Left colon (tissue), 2 donors: ENCODE measurements at regions not wholly inside any gene's neighbourhood (a gene's known extent, or its start where the extent isn't known, plus 50 kb on each side); places are given as distances from the start of the nearest gene placed in this dataset.
"Not testable (repeated sequence)": the region's sequence is repeated elsewhere in the genome, so short reads cannot be mapped to it uniquely, and the experiment has no call there.

ENCODE experiments used
- ATAC-seq: fragments of 200-7000 bp; cut with Tn5 transposase; one replicate; pipeline ENCODE4 v1.9.1; 2020; ENCODE audit warnings: mild to moderate bottlenecking, moderate library complexity
- DNase-seq, 2 donors: peaks; one replicate each; pipeline ENCODE4 v3.0.0-alpha.2; 2020
- intact Hi-C, 2 donors: fragments of 100-400 bp; cut with DNase I in 1 of 2; cut with micrococcal nuclease in 1 of 2; formaldehyde crosslinking; loops; one replicate each; pipeline versions ENCODE4 v1.11.2 to v1.14.0; 2022; cut with DNase I, micrococcal nuclease
- donor health status: DM: no; HTN: no; CAD: no.
- donor health status: DM: yes; HTN: yes; CAD: no.

- DNase-seq, result no peak
- intact Hi-C loops, result no loop called here
- ATAC-seq, result no peak
Measured at GRCh38 chr10:18860631-18861240, 187.9 kb upstream of the MALRD1 start.

GRCh38 chr10:18861382-18861781 lies 187.2 kb upstream of the MALRD1 start:
- no peak for DNase-seq
- intact Hi-C loops, result no loop called here
- ATAC-seq, result no peak

- DNase-seq (no peak), ATAC-seq (no peak)
- intact Hi-C loops, result no loop called here
Measured at GRCh38 chr10:18866852-18867251, 181.7 kb upstream of the MALRD1 start.

- no peak for ATAC-seq
- intact Hi-C loops, result no loop called here
- DNase-seq, result no peak
Measured at GRCh38 chr10:18868919-18869318, 179.7 kb upstream of the MALRD1 start.

GRCh38 chr10:18875477-18875876 lies 173.1 kb upstream of the MALRD1 start:
- intact Hi-C loops, result no loop called here
- ATAC-seq, result no peak
- no peak for DNase-seq

GRCh38 chr10:18879284-18879683 lies 169.3 kb upstream of the MALRD1 start:
- ATAC-seq (peak; percentile 78), DNase-seq (no peak)
- intact Hi-C loops, result no loop called here

GRCh38 chr10:18880530-18880929 lies 168.1 kb upstream of the MALRD1 start:
- intact Hi-C loops, result no loop called here
- ATAC-seq (no peak), DNase-seq (no peak)

GRCh38 chr10:18886102-18886501 lies 162.5 kb upstream of the MALRD1 start:
- no peak for DNase-seq
- no peak for ATAC-seq
- intact Hi-C loops, result no loop called here

GRCh38 chr10:18906636-18907035 lies 142.0 kb upstream of the MALRD1 start:
- intact Hi-C loops, result no loop called here
- no peak for DNase-seq
- no peak for ATAC-seq

- ATAC-seq, intact Hi-C loops, DNase-seq: not testable (repeated sequence)
Measured at GRCh38 chr10:18917431-18917830, 131.2 kb upstream of the MALRD1 start.

GRCh38 chr10:18918532-18918931 lies 130.1 kb upstream of the MALRD1 start:
- ATAC-seq (no peak), DNase-seq (no peak)
- intact Hi-C loops, result no loop called here

GRCh38 chr10:18949391-18949790 lies 99.2 kb upstream of the MALRD1 start:
- intact Hi-C loops, result no loop called here
- no peak for ATAC-seq

GRCh38 chr10:18951072-18951823 lies 97.4 kb upstream of the MALRD1 start:
- intact Hi-C loops, DNase-seq, ATAC-seq: not testable (repeated sequence)

More at GRCh38 chr10:18949391-18949790, 99.2 kb upstream of the MALRD1 start:
- DNase-seq, result no peak

- ATAC-seq (no peak), DNase-seq (no peak)
- intact Hi-C loops, result no loop called here
Measured at GRCh38 chr10:18955061-18955460, 93.5 kb upstream of the MALRD1 start.

GRCh38 chr10:18959369-18959768 lies 89.2 kb upstream of the MALRD1 start:
- intact Hi-C loops, result no loop called here
- DNase-seq, result no peak
- no peak for ATAC-seq

- no peak for DNase-seq
- ATAC-seq, result no peak
- intact Hi-C loops, result no loop called here
Measured at GRCh38 chr10:18960466-18961079, 88.0 kb upstream of the MALRD1 start.

- intact Hi-C loops, result no loop called here
- ATAC-seq (no peak), DNase-seq (no peak)
Measured at GRCh38 chr10:18968159-18968558, 80.4 kb upstream of the MALRD1 start.

GRCh38 chr10:18976696-18977251 lies 71.8 kb upstream of the MALRD1 start:
- no peak for DNase-seq
- ATAC-seq, result peak; percentile 49
- intact Hi-C loops, result no loop called here

GRCh38 chr10:18980089-18980629 lies 68.4 kb upstream of the MALRD1 start:
- intact Hi-C loops, result no loop called here
- ATAC-seq (no peak), DNase-seq (no peak)

GRCh38 chr10:18984531-18984930 lies 64.1 kb upstream of the MALRD1 start:
- DNase-seq, result no peak
- no peak for ATAC-seq
- intact Hi-C loops, result no loop called here
